Stimulated activated CD4-positive, alpha-beta T cell treated with anti-CD3 and anti-CD28 coated beads, Interleukin-4, amount 100 ng/mL, for 48 hours (primary cell): ENCODE measurements at regions not wholly inside any gene's neighbourhood (a gene's known extent, or its start where the extent isn't known, plus 50 kb on each side); places are given as distances from the start of the nearest gene placed in this dataset.

ENCODE experiments used
- DNase-seq, 2 donors: peaks; one replicate each; pipeline ENCODE4 v3.0.0-alpha.2; 2020; ENCODE audit warnings: low read depth in 2 of 2

- DNase-seq, result no peak
Observed at GRCh38 chr10:7027913-7028808, 382.7 kb downstream of the SFMBT2 start.

- no peak for DNase-seq
Observed at GRCh38 chr10:7027237-7027912, 383.5 kb downstream of the SFMBT2 start.

- DNase-seq, result no peak
Observed at GRCh38 chr10:7026818-7027217, 384.0 kb downstream of the SFMBT2 start.

- no peak for DNase-seq
Observed at GRCh38 chr10:7025296-7025695, 385.5 kb downstream of the SFMBT2 start.

- no peak for DNase-seq
Observed at GRCh38 chr10:7015457-7015856, 395.4 kb downstream of the SFMBT2 start.

- DNase-seq, result no peak
Observed at GRCh38 chr10:7014721-7015120, 396.1 kb downstream of the SFMBT2 start.

- no peak for DNase-seq
Observed at GRCh38 chr10:7011994-7012393, 398.8 kb downstream of the SFMBT2 start.

- DNase-seq, result no peak
Observed at GRCh38 chr10:7008645-7009044, 402.2 kb downstream of the SFMBT2 start.

GRCh38 chr10:7007600-7008190, 403.1 kb downstream of the SFMBT2 start:
- no peak for DNase-seq

- no peak for DNase-seq
Observed at GRCh38 chr10:7006566-7006965, 404.3 kb downstream of the SFMBT2 start.

- no peak for DNase-seq
Observed at GRCh38 chr10:7003831-7004395, 406.9 kb downstream of the SFMBT2 start.

GRCh38 chr10:7000061-7000460, 410.8 kb downstream of the SFMBT2 start:
- DNase-seq, result no peak

GRCh38 chr10:6999232-6999925, 411.5 kb downstream of the SFMBT2 start:
- DNase-seq, result no peak

- no peak for DNase-seq
Observed at GRCh38 chr10:6997509-6997908, 413.3 kb downstream of the SFMBT2 start.

GRCh38 chr10:6996431-6996830, 414.4 kb downstream of the SFMBT2 start:
- no peak for DNase-seq

- no peak for DNase-seq
Observed at GRCh38 chr10:6995831-6996230, 415.0 kb downstream of the SFMBT2 start.

GRCh38 chr10:6995341-6995740, 415.3 kb upstream of the PRKCQ start:
- no peak for DNase-seq

GRCh38 chr10:6990891-6991290, 410.8 kb upstream of the PRKCQ start:
- DNase-seq, result no peak

- no peak for DNase-seq
Observed at GRCh38 chr10:6988654-6989053, 408.6 kb upstream of the PRKCQ start.

GRCh38 chr10:6987536-6987945, 407.5 kb upstream of the PRKCQ start:
- no peak for DNase-seq

- no peak for DNase-seq
Observed at GRCh38 chr10:6986927-6987326, 406.9 kb upstream of the PRKCQ start.

GRCh38 chr10:6985644-6986043, 405.6 kb upstream of the PRKCQ start:
- DNase-seq, result no peak
